Stimulated activated memory B cell treated with anti-CD40 and anti-IgM and Interleukin-4, amounts not matched to agents 10 μg/mL and 1 μg/mL and 100 μg/mL, for 72 hours (primary cell): ENCODE measurements at regions not wholly inside any gene's neighbourhood (a gene's known extent, or its start where the extent isn't known, plus 50 kb on each side); places are given as distances from the start of the nearest gene placed in this dataset.

Source experiments
- ATAC-seq: fragments of 150-1000 bp; cut with Tn5 transposase; 2 replicates; pipeline ENCODE4 v1.10.0; 2021
- H3K27ac Mint-ChIP-seq: one replicate; pipeline ENCODE4 v1.8.0; 2022; ENCODE audit warnings: mild to moderate bottlenecking, mixed read lengths
- H3K27me3 Mint-ChIP-seq: one replicate; pipeline ENCODE4 v1.8.0; 2022; ENCODE audit warnings: mixed read lengths
- H3K36me3 Mint-ChIP-seq: one replicate; pipeline ENCODE4 v1.8.0; 2022; ENCODE audit warnings: mixed read lengths
- H3K4me1 Mint-ChIP-seq: one replicate; pipeline ENCODE4 v1.8.0; 2022; ENCODE audit warnings: mixed read lengths
- H3K4me3 Mint-ChIP-seq: one replicate; pipeline ENCODE4 v1.8.0; 2022; ENCODE audit warnings: mild to moderate bottlenecking, moderate library complexity, mixed read lengths
- H3K9me3 Mint-ChIP-seq: one replicate; pipeline ENCODE4 v1.8.0; 2022; ENCODE audit warnings: mixed read lengths

- peaks cover 21% of the 10 kb centered on the region for H3K27me3 Mint-ChIP-seq
- H3K9me3 Mint-ChIP-seq: no peaks in the 10 kb centered on the region
- no peak overlapping the region for H3K27ac Mint-ChIP-seq
- H3K36me3 Mint-ChIP-seq: no peaks in the 10 kb centered on the region
- no peak overlapping the region for H3K4me3 Mint-ChIP-seq
- ATAC-seq: no peak
- no peaks in the 10 kb centered on the region for H3K4me1 Mint-ChIP-seq
Measured at GRCh38 chr17:79464318-79465010, 146.4 kb downstream of the RBFOX3 start.

- H3K27ac Mint-ChIP-seq: no peak overlapping the region
- peaks cover 21% of the 10 kb centered on the region for H3K27me3 Mint-ChIP-seq
- H3K4me1 Mint-ChIP-seq: no peaks in the 10 kb centered on the region
- H3K36me3 Mint-ChIP-seq: no peaks in the 10 kb centered on the region
- no peak overlapping the region for H3K4me3 Mint-ChIP-seq
- no peaks in the 10 kb centered on the region for H3K9me3 Mint-ChIP-seq
- ATAC-seq: no peak
Measured at GRCh38 chr17:79463421-79464317, 147.2 kb downstream of the RBFOX3 start.

DNA sequence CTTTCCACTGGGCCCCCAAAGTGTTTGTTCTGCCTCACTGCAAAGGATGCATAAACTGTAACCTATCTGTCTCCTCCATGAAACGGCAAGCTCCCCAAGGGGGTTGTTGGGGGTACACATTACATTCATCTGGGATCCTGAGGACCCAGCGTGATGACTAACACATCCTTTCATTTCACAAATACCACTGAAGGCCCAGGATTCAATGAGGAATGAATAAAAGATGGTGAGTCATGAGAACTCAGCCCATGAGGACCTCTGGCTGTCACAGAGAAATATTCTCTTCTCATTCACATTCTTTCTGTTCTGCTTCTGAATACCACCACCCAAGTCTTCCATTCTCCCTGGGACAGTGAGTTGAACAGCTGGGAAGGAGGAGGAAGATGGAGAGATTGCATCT lies 149.8 kb downstream of the RBFOX3 start:
- Mint-ChIP-seq H3K27ac (no peak overlapping the region), H3K4me1 (no peaks in the 10 kb centered on the region), H3K36me3 (no peaks in the 10 kb centered on the region), H3K9me3 (no peaks in the 10 kb centered on the region), H3K4me3 (no peak overlapping the region), H3K27me3 (peaks cover 35% of the 10 kb centered on the region)
- no peak for ATAC-seq

GRCh38 chr17:79459846-79460245 lies 151.0 kb downstream of the RBFOX3 start:
- H3K36me3 Mint-ChIP-seq: no peaks in the 10 kb centered on the region
- no peak for ATAC-seq
- no peak overlapping the region for H3K27ac Mint-ChIP-seq
- peaks cover 35% of the 10 kb centered on the region for H3K27me3 Mint-ChIP-seq
- H3K4me3 Mint-ChIP-seq: no peak overlapping the region
- H3K4me1 Mint-ChIP-seq: no peaks in the 10 kb centered on the region
- no peaks in the 10 kb centered on the region for H3K9me3 Mint-ChIP-seq

DNA sequence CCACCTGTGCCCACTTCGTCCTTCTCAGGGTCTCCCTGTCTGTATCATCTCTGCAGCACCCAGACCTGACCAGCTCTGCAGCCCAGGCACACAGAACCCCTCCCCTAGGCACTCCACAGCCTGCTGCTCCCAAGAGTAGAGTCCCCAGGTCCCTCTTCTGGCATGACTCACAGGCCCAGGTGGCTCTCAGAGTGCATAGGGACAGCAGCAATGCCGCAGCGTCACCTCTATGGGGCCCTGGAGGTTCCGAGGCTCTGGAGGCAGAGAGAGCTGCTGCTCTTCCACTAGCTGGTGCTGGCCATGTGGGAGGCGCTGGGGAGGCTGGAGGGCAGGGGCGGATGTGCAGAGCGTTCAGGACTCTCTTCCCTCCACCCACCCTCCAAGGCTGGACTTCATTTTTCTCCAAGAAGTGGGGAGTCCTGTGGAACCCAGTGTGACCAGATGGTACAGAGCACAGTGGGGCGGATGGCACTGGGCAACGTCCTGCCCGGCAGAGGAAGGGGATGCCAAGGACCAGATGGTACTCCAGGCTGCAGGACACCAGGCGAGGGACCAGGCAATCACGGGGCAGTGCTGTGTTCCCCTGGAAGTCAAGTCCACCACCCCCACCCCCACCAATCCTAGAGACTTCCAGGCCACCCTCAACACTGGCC lies 151.7 kb downstream of the RBFOX3 start:
- no peaks in the 10 kb centered on the region for H3K9me3 Mint-ChIP-seq
- H3K27ac Mint-ChIP-seq: no peak overlapping the region
- H3K4me1 Mint-ChIP-seq: no peaks in the 10 kb centered on the region
- H3K4me3 Mint-ChIP-seq: no peak overlapping the region
- ATAC-seq: no peak
- H3K27me3 Mint-ChIP-seq: peaks cover 35% of the 10 kb centered on the region
- H3K36me3 Mint-ChIP-seq: no peaks in the 10 kb centered on the region

- H3K27me3 Mint-ChIP-seq: peaks cover 42% of the 10 kb centered on the region
- H3K4me3 Mint-ChIP-seq: no peak overlapping the region
- no peaks in the 10 kb centered on the region for H3K4me1 Mint-ChIP-seq
- H3K9me3 Mint-ChIP-seq: no peaks in the 10 kb centered on the region
- H3K27ac Mint-ChIP-seq: no peak overlapping the region
- H3K36me3 Mint-ChIP-seq: no peaks in the 10 kb centered on the region
- ATAC-seq: no peak
Measured at GRCh38 chr17:79458356-79458755, 152.5 kb downstream of the RBFOX3 start.

DNA sequence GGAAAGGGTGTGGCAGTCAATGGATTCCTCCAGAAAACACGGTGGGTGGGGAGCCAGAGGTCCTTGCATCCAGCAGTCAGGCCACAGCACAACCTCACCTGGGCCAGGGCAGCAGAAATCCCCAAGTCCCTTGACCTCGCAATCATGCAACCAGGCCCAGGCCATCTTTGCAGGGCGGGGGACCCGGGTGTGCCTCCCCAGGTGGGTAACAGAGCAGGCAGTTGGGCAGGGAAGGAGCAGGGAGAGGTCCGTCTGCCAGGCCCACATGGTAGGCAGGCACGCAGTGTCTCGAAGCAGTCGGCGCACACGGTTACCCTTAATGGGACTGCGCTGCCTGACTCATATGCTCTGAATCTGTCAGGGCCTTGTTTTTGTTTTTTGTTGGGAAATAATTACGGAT lies 153.0 kb downstream of the RBFOX3 start:
- Mint-ChIP-seq H3K9me3 (no peaks in the 10 kb centered on the region), H3K36me3 (no peaks in the 10 kb centered on the region), H3K27me3 (peaks cover 47% of the 10 kb centered on the region), H3K4me1 (no peaks in the 10 kb centered on the region), H3K27ac (no peak overlapping the region), H3K4me3 (no peak overlapping the region)
- ATAC-seq: no peak

GRCh38 chr17:79457376-79457775 lies 153.5 kb downstream of the RBFOX3 start:
- ATAC-seq: no peak
- H3K36me3 Mint-ChIP-seq: no peaks in the 10 kb centered on the region
- no peak overlapping the region for H3K4me3 Mint-ChIP-seq

DNA sequence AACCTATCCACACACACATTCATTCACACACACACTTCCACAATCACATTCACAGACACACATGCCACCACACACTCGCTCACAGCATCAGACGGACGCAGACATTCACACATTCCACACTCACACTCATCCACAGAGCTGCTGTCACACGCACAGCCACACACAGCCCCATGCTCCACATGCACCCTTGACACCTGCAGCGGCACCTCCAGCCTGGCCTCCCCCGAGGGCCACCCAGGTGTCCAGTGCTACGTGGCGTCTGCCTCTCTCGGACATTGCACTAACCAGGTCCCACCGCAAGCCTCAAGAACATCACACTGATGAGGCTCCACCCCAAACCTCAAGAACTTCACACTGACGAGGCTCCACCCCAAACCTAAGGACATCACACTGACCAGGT lies 155.2 kb downstream of the RBFOX3 start:
- H3K4me3 Mint-ChIP-seq: no peak overlapping the region
- ATAC-seq: no peak
- H3K9me3 Mint-ChIP-seq: no peaks in the 10 kb centered on the region
- no peak overlapping the region for H3K27ac Mint-ChIP-seq
- H3K36me3 Mint-ChIP-seq: no peaks in the 10 kb centered on the region
- H3K4me1 Mint-ChIP-seq: no peaks in the 10 kb centered on the region
- H3K27me3 Mint-ChIP-seq: peaks cover 61% of the 10 kb centered on the region

More at GRCh38 chr17:79457376-79457775, 153.5 kb downstream of the RBFOX3 start:
- no peaks in the 10 kb centered on the region for H3K4me1 Mint-ChIP-seq
- peaks cover 51% of the 10 kb centered on the region for H3K27me3 Mint-ChIP-seq
- H3K9me3 Mint-ChIP-seq: no peaks in the 10 kb centered on the region
- H3K27ac Mint-ChIP-seq: no peak overlapping the region

GRCh38 chr17:79454826-79455225 lies 156.0 kb downstream of the RBFOX3 start:
- no peaks in the 10 kb centered on the region for H3K4me1 Mint-ChIP-seq
- no peaks in the 10 kb centered on the region for H3K36me3 Mint-ChIP-seq
- H3K27me3 Mint-ChIP-seq: peaks cover 62% of the 10 kb centered on the region
- no peak overlapping the region for H3K4me3 Mint-ChIP-seq
- no peaks in the 10 kb centered on the region for H3K9me3 Mint-ChIP-seq
- ATAC-seq: no peak
- H3K27ac Mint-ChIP-seq: no peak overlapping the region

DNA sequence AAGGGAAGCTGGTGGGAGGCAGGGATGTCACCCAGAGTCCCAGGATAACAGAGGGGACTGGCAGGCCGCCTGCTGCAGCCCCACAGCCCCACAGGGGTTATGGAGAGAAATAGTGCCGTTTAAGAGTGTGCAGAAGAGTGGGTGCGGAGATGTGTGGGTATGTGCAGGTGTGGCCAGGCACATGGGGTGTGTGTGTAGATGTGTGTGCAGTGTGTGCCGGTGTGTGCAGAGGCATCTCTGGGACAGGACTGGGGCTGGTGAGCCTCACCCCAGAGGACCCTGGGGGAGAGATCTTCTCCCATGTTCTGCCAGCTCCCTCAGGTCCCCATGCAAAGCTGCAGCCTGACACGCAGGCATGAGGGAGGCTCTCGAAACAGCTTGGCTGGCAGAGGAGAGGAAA lies 157.4 kb downstream of the RBFOX3 start:
- no peaks in the 10 kb centered on the region for H3K36me3 Mint-ChIP-seq
- H3K9me3 Mint-ChIP-seq: no peaks in the 10 kb centered on the region
- peaks cover 72% of the 10 kb centered on the region for H3K27me3 Mint-ChIP-seq
- H3K4me3 Mint-ChIP-seq: no peak overlapping the region
- no peak overlapping the region for H3K27ac Mint-ChIP-seq
- no peak for ATAC-seq
- H3K4me1 Mint-ChIP-seq: no peaks in the 10 kb centered on the region

DNA sequence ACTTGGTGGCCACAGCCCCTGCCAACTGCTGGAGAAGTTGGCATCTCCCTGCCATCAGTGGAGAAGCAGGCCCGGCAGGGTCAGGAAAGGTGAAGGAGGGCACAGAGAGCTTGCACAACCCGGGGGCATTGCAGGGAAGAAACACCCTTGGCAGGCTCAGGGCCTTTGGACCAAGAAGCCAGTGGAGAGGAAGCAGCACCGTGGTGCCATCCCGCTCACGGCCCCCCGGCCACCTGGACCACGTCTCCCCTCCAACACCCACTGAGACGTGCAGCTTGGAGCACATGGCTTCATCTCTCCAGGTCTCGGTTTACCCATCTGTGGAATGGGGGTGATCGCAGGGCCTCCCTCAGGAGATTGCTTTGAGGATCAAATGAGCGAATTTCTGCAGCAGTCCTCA lies 158.1 kb downstream of the RBFOX3 start:
- ATAC-seq: no peak
- Mint-ChIP-seq H3K9me3 (peaks cover 3% of the 10 kb centered on the region), H3K4me3 (no peak overlapping the region), H3K4me1 (no peaks in the 10 kb centered on the region), H3K27ac (no peak overlapping the region), H3K36me3 (no peaks in the 10 kb centered on the region), H3K27me3 (peaks cover 78% of the 10 kb centered on the region)

- H3K9me3 Mint-ChIP-seq: peaks cover 3% of the 10 kb centered on the region
- ATAC-seq: no peak
- no peak overlapping the region for H3K4me3 Mint-ChIP-seq
Measured at GRCh38 chr17:79451167-79451566, 159.7 kb downstream of the RBFOX3 start.

GRCh38 chr17:79446399-79447009 lies 164.3 kb downstream of the RBFOX3 start:
- Mint-ChIP-seq H3K27ac (no peak overlapping the region), H3K9me3 (peaks cover 3% of the 10 kb centered on the region), H3K27me3 (peaks cover 25% of the 10 kb centered on the region), H3K4me3 (no peak overlapping the region), H3K36me3 (no peaks in the 10 kb centered on the region), H3K4me1 (no peaks in the 10 kb centered on the region)
- ATAC-seq: no peak

More at GRCh38 chr17:79451167-79451566, 159.7 kb downstream of the RBFOX3 start:
- Mint-ChIP-seq H3K36me3 (no peaks in the 10 kb centered on the region), H3K27ac (no peak overlapping the region), H3K4me1 (no peaks in the 10 kb centered on the region), H3K27me3 (peaks cover 70% of the 10 kb centered on the region)

DNA sequence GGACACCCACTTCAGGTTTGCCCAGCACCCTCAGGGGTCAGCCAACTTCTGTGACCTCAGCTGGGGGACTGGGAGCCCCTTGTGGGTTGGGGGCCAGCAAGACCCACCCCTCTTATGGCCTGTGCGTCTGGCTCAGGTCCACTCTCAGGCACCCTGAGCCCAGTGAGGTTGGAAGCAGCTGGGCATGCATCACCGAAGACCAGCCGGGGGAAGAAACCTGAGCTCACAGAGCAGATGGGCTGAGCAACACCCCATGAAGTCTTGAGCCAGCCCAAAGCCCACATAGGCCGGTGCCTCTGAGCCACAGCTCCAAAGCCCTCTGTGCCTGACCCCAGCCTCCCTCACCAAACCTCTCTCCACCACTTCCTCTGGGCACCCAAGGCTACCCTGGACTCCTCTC lies 166.7 kb downstream of the RBFOX3 start:
- no peak overlapping the region for H3K27ac Mint-ChIP-seq
- no peaks in the 10 kb centered on the region for H3K4me1 Mint-ChIP-seq
- ATAC-seq: no peak
- H3K4me3 Mint-ChIP-seq: no peak overlapping the region
- H3K9me3 Mint-ChIP-seq: peaks cover 3% of the 10 kb centered on the region
- peaks cover 26% of the 10 kb centered on the region for H3K27me3 Mint-ChIP-seq
- H3K36me3 Mint-ChIP-seq: no peaks in the 10 kb centered on the region
